HepG2 (cell line): ENCODE measurements at regions not wholly inside any gene's neighbourhood (a gene's known extent, or its start where the extent isn't known, plus 50 kb on each side); places are given as distances from the start of the nearest gene placed in this dataset.

Source experiments
- ATAC-seq: fragments of 200-7000 bp; cut with Tn5 transposase; 3 replicates; pipeline ENCODE4 v1.9.1; 2020; ENCODE audit warnings: mild to moderate bottlenecking, moderate library complexity
- BruUV-seq: library from RNA; stranded (reverse); fragments of 400-500 nt; replicated peaks from 2 replicates; lab custom pipeline; 2021; lab: Mats Ljungman, UMichigan
- CTCF ChIA-PET: fragments of 300-600 bp; formaldehyde crosslinking; extraction: SDS; loops from one replicate; lab custom pipeline; 2021; ENCODE audit warnings: low total read pairs, inconsistent platforms, low intra/inter-chr PET ratio; lab: Yijun Ruan, JAX
- POLR2A ChIA-PET: fragments of 350-600 bp; sonication (Branson Sonifier 250); formaldehyde crosslinking; loops from one replicate; lab custom pipeline; 2020; ENCODE audit warnings: antibody characterized with exemption, inconsistent platforms; lab: Yijun Ruan, JAX
- DNase-seq: peaks from one replicate; pipeline ENCODE4 v3.0.0-alpha.2; 2015; ENCODE audit warnings: low spot score
- FAIRE-seq: peaks from 3 replicates; lab custom pipeline; 2011; peaks lifted over from hg19 to GRCh38; lab: Jason Lieb, UNC
- H2AFZ ChIP-seq: one replicate; pipeline ENCODE4 v1.6.1; 2011; ENCODE audit warnings: low read length, inconsistent platforms
- H3K27ac ChIP-seq: fragments of 300-600 bp; 3 replicates; pipeline ENCODE4 v1.8.0; 2011; ENCODE audit warnings: mixed run types, mild to moderate bottlenecking, mixed read lengths, low read length, inconsistent platforms; ENCODE audit not compliant: insufficient read depth; ENCODE audit errors: extremely low read length
- H3K27me3 ChIP-seq, 2 experiments: fragments of 200-600 bp in 1 of 2; 2 replicates in 1 of 2; 3 replicates in 1 of 2; pipeline versions ENCODE4 v1.6.0 to v1.8.0; 2011; ENCODE audit warnings: low read length in 2 of 2, mild to moderate bottlenecking in 2 of 2, moderate library complexity in 2 of 2, inconsistent platforms in 1 of 2; ENCODE audit not compliant: insufficient read depth in 2 of 2, control insufficient read depth in 1 of 2
- H3K36me3 ChIP-seq, 2 experiments: fragments of 200-600 bp in 1 of 2; replicated peaks in 1 of 2; 2 replicates in 1 of 2; 3 replicates in 1 of 2; pipeline versions ENCODE4 v1.5.1 to v1.8.0; 2011; ENCODE audit warnings: low read length in 2 of 2, inconsistent platforms in 1 of 2; ENCODE audit not compliant: insufficient read depth in 2 of 2, control insufficient read depth in 1 of 2
- H3K4me1 ChIP-seq: 2 replicates; pipeline ENCODE4 v1.5.1; 2012; ENCODE audit warnings: low read length, inconsistent platforms; ENCODE audit not compliant: insufficient read depth
- H3K4me2 ChIP-seq: 2 replicates; pipeline ENCODE4 v1.6.0; 2011; ENCODE audit warnings: low read depth, low read length, inconsistent platforms
- H3K4me3 ChIP-seq, 3 experiments: fragments of 200-600 bp in 1 of 3; sonication (generic), shearing (Covaris generic) in 1 of 3; replicated peaks in 1 of 3; 2 replicates each; pipeline ENCODE4 v1.5.1; 2011 to 2016; ENCODE audit warnings: low read length in 3 of 3, inconsistent platforms in 2 of 3, low read depth in 2 of 3, mild to moderate bottlenecking in 2 of 3, control low read depth in 1 of 3, mixed read lengths in 1 of 3; ENCODE audit not compliant: insufficient read depth in 1 of 3
- H3K79me2 ChIP-seq: one replicate; pipeline ENCODE4 v1.6.1; 2011; ENCODE audit warnings: low read length, inconsistent platforms; ENCODE audit not compliant: insufficient read depth
- H3K9ac ChIP-seq: 2 replicates; pipeline ENCODE4 v1.6.0; 2011; ENCODE audit warnings: mild to moderate bottlenecking, low read depth, low read length, inconsistent platforms; ENCODE audit not compliant: insufficient read depth
- H3K9me3 ChIP-seq: 2 replicates; pipeline ENCODE4 v1.5.1; 2012; ENCODE audit warnings: mild to moderate bottlenecking, low read length
- H4K20me1 ChIP-seq: 2 replicates; pipeline ENCODE4 v1.6.0; 2011; ENCODE audit warnings: inconsistent platforms, mild to moderate bottlenecking, low read length, moderate library complexity; ENCODE audit not compliant: insufficient read depth
- ARID2 ChIP-seq: sonication (generic); formaldehyde crosslinking; IDR thresholded peaks from 2 replicates; pipeline ENCODE4 v1.8.1; 2022; ENCODE audit warnings: mild to moderate bottlenecking, missing genetic modification reagents, borderline replicate concordance
- BCL6 ChIP-seq: IDR thresholded peaks from 2 replicates; pipeline ENCODE4 v1.6.1; 2016; ENCODE audit warnings: missing genetic modification reagents, missing compliant biosample characterization
- RERE ChIP-seq: IDR thresholded peaks from 2 replicates; pipeline ENCODE4 v1.6.1; 2016; ENCODE audit warnings: low read depth, missing genetic modification reagents, missing compliant biosample characterization
- ZBTB1 ChIP-seq: sonication (generic); formaldehyde crosslinking; IDR thresholded peaks from 2 replicates; pipeline ENCODE4 v1.4.0; 2020; ENCODE audit warnings: missing genetic modification reagents, borderline replicate concordance
- ZFP82 ChIP-seq: sonication (generic); formaldehyde crosslinking; IDR thresholded peaks from 2 replicates; pipeline ENCODE4 v1.5.1; 2020; ENCODE audit warnings: mild to moderate bottlenecking, missing genetic modification reagents, borderline replicate concordance
- WGBS: methylation state at CpG from one replicate; pipeline ENCODE4 v1.1.6; 2017; ENCODE audit warnings: low lambda C conversion rate; 5-methylcytosine and 5-hydroxymethylcytosine counted together
- in situ Hi-C: cut with HindIII; loops from 2 replicates; pipeline ENCODE4 v1.10.0; 2017; ENCODE audit warnings: low pct_unique_long_range_greater_than_20kb; ENCODE audit not compliant: extremely low pct_ligation_motif_present
- intact Hi-C: fragments of 100-400 bp; cut with micrococcal nuclease; formaldehyde crosslinking; loops from one replicate; pipeline ENCODE4 v1.10.0; 2022; ENCODE audit not compliant: unreplicated experiment

GRCh38 chr1:58964880-58965279 is 181.0 kb upstream of the JUN start (continued):
- TF ChIP-seq ZFP82 (CRISPR knock-in tag), result no peak

GRCh38 chr1:58966103-58966916 is 182.5 kb upstream of the JUN start:
- 56% methylated on average over 6 of the region's 6 CpGs for WGBS
- Histone ChIP-seq H3K4me3 (no peak overlapping the region), H3K4me2 (no peak overlapping the region), H3K79me2 (no peaks in the 10 kb centered on the region), H3K9me3 (no peaks in the 10 kb centered on the region), H2AFZ (no peak overlapping the region), H3K9ac (no peak overlapping the region), H3K36me3 (no peaks in the 10 kb centered on the region), H4K20me1 (no peaks in the 10 kb centered on the region), H3K4me1 (peaks cover 42% of the 10 kb centered on the region), H3K27me3 (no peaks in the 10 kb centered on the region; a peak in 1 of 5 replicates), H3K27ac (no peak overlapping the region)
- POLR2A ChIA-PET, result no interaction called here
- no peak for FAIRE-seq
- ATAC-seq, result no peak
- DNase-seq, result no peak
- no TSS peak for BruUV-seq
- in situ Hi-C loops (no loop called here), intact Hi-C loops (no loop called here)
- CTCF ChIA-PET, result no interaction called here
- TF ChIP-seq BCL6 (no peak), ARID2 (no peak), ZBTB1 (CRISPR knock-in tag) (no peak), RERE (CRISPR knock-in tag) (no peak)
- TF ChIP-seq, all 625 proteins: peak for 0
